Endothelial cell of umbilical vein (primary cell): ENCODE measurements at regions not wholly inside any gene's neighbourhood (a gene's known extent, or its start where the extent isn't known, plus 50 kb on each side); places are given as distances from the start of the nearest gene placed in this dataset.

Source experiments
- BruUV-seq: library from RNA; stranded (reverse); fragments of 400-500 nt; replicated peaks from 2 replicates; lab custom pipeline; 2021; lab: Mats Ljungman, UMichigan
- CTCF ChIA-PET: fragments of 300-600, 350-600 bp; sonication (Branson Sonifier 250); formaldehyde crosslinking; loops from one replicate; lab custom pipeline; 2021; ENCODE audit warnings: antibody characterized with exemption, inconsistent platforms; lab: Charles Lee
- POLR2A ChIA-PET: fragments of 300-600, 350-600 bp; sonication (Branson Sonifier 250); formaldehyde crosslinking; loops from one replicate; lab custom pipeline; 2021; ENCODE audit warnings: antibody characterized with exemption, inconsistent platforms; lab: Charles Lee
- DNase-seq: peaks from one replicate; pipeline ENCODE4 v3.0.0-alpha.2; 2011; ENCODE audit warnings: low read depth, low spot score
- FAIRE-seq: peaks from 2 replicates; lab custom pipeline; 2011; peaks lifted over from hg19 to GRCh38; lab: Jason Lieb, UNC
- H2AFZ ChIP-seq: 2 replicates; pipeline ENCODE4 v1.6.0; 2012; ENCODE audit warnings: low read depth, low read length, control low read depth, inconsistent platforms
- H3K27ac ChIP-seq: 2 replicates; pipeline ENCODE4 v1.5.1; 2011; ENCODE audit warnings: low read depth, mild to moderate bottlenecking, control low read depth, low read length, moderate library complexity; ENCODE audit not compliant: insufficient read depth
- H3K27me3 ChIP-seq, 2 experiments: 2 replicates each; pipeline versions ENCODE4 v1.6.0 to v1.6.1; 2011; ENCODE audit warnings: low read length in 2 of 2, mixed read lengths in 1 of 2; ENCODE audit not compliant: control insufficient read depth in 2 of 2, insufficient read depth in 2 of 2
- H3K36me3 ChIP-seq, 2 experiments: 2 replicates in 1 of 2; 3 replicates in 1 of 2; pipeline ENCODE4 v1.5.1; 2011; ENCODE audit warnings: low read length in 2 of 2, mild to moderate bottlenecking in 1 of 2, moderate library complexity in 1 of 2; ENCODE audit not compliant: control insufficient read depth in 2 of 2, insufficient read depth in 2 of 2; ENCODE audit errors: extremely low read depth in 1 of 2
- H3K4me1 ChIP-seq: 3 replicates; pipeline ENCODE4 v1.5.1; 2011; ENCODE audit warnings: mild to moderate bottlenecking, low read length; ENCODE audit not compliant: control insufficient read depth, insufficient read depth; ENCODE audit errors: extremely low read depth
- H3K4me2 ChIP-seq: 2 replicates; pipeline ENCODE4 v1.6.1; 2011; ENCODE audit warnings: low read length, control low read depth, mixed read lengths; ENCODE audit not compliant: insufficient read depth
- H3K4me3 ChIP-seq, 3 experiments: fragments of 200-600 bp in 1 of 3; sonication (generic), shearing (Covaris generic) in 1 of 3; replicated peaks in 1 of 3; 2 replicates each; pipeline ENCODE4 v1.5.1; 2011 to 2016; ENCODE audit warnings: control low read depth in 3 of 3, low read length in 3 of 3, mild to moderate bottlenecking in 2 of 3, inconsistent platforms in 1 of 3, low read depth in 1 of 3, moderate library complexity in 1 of 3; ENCODE audit not compliant: insufficient read depth in 1 of 3
- H3K79me2 ChIP-seq: 2 replicates; pipeline ENCODE4 v1.6.0; 2012; ENCODE audit warnings: low read length, inconsistent platforms; ENCODE audit not compliant: control insufficient read depth, insufficient read depth
- H3K9ac ChIP-seq: replicated peaks from 2 replicates; pipeline ENCODE3; 2011; ENCODE audit warnings: low read length, control low read depth; ENCODE audit not compliant: insufficient read depth; ENCODE audit errors: extremely low read depth
- H3K9me1 ChIP-seq: replicated peaks from 3 replicates; pipeline ENCODE4 v1.6.0; 2011; ENCODE audit warnings: mild to moderate bottlenecking, low read length; ENCODE audit not compliant: control insufficient read depth, insufficient read depth; ENCODE audit errors: extremely low read depth
- H3K9me3 ChIP-seq: replicated peaks from 2 replicates; pipeline ENCODE4 v1.5.1; 2012; ENCODE audit warnings: low read length, inconsistent platforms; ENCODE audit not compliant: control insufficient read depth, insufficient read depth
- H4K20me1 ChIP-seq: replicated peaks from 2 replicates; pipeline ENCODE3; 2011; ENCODE audit warnings: mild to moderate bottlenecking, low read length; ENCODE audit not compliant: control insufficient read depth, insufficient read depth; ENCODE audit errors: extremely low read depth
- CTCF ChIP-seq, 2 donors: IDR thresholded peaks; 1 replicate in 1 of 2; 2 replicates in 1 of 2; pipeline ENCODE4 v1.5.1; 2011; ENCODE audit warnings: low read length in 2 of 2, mild to moderate bottlenecking in 2 of 2, moderate library complexity in 2 of 2, control low read depth in 1 of 2, inconsistent platforms in 1 of 2, low read depth in 1 of 2; ENCODE audit not compliant: insufficient read depth in 1 of 2; ENCODE audit errors: extremely low read depth in 1 of 2
- EZH2 ChIP-seq: IDR thresholded peaks from 2 replicates; pipeline ENCODE4 v1.6.1; 2012; ENCODE audit warnings: borderline replicate concordance, low read depth, mild to moderate bottlenecking, moderate library complexity, low read length, inconsistent platforms; ENCODE audit not compliant: severe bottlenecking
- FOS ChIP-seq: IDR thresholded peaks from 2 replicates; pipeline ENCODE4 v1.6.1; 2011; ENCODE audit warnings: mild to moderate bottlenecking, low read length, moderate library complexity, borderline replicate concordance; ENCODE audit not compliant: insufficient read depth
- GATA2 ChIP-seq: IDR thresholded peaks from 2 replicates; pipeline ENCODE4 v1.7.0; 2011; ENCODE audit warnings: low read depth, mild to moderate bottlenecking, moderate library complexity, mixed read lengths, low read length; ENCODE audit not compliant: insufficient read length, insufficient read depth
- JUN ChIP-seq: IDR thresholded peaks from 2 replicates; pipeline ENCODE4 v1.6.1; 2011; ENCODE audit warnings: borderline replicate concordance, low read depth; ENCODE audit not compliant: insufficient read length, insufficient read depth
- MAX ChIP-seq: IDR thresholded peaks from 2 replicates; pipeline ENCODE4 v1.6.1; 2011; ENCODE audit not compliant: insufficient read depth, insufficient read length
- MYC ChIP-seq: IDR thresholded peaks from one replicate; pipeline ENCODE4 v1.6.1; 2011; ENCODE audit warnings: mild to moderate bottlenecking, low read depth, low read length
- POLR2A ChIP-seq: IDR thresholded peaks from 2 replicates; pipeline ENCODE4 v1.6.1; 2012; ENCODE audit warnings: low read depth, mild to moderate bottlenecking, control low read depth, low read length
- POLR2AphosphoS5 ChIP-seq: IDR thresholded peaks from 2 replicates; pipeline ENCODE4 v1.6.1; 2012; ENCODE audit warnings: low read depth, mild to moderate bottlenecking, control low read depth, low read length, moderate library complexity; ENCODE audit not compliant: insufficient read depth
- dilution Hi-C: fragments of 300-500 bp; cut with MboI; formaldehyde crosslinking; loops from one replicate; pipeline ENCODE4 v1.15.0; 2019; ENCODE audit warnings: low sequenced_read_pairs; ENCODE audit not compliant: extremely low pct_ligation_motif_present
- intact Hi-C: fragments of 100-400 bp; cut with micrococcal nuclease; formaldehyde crosslinking; loops from one replicate; pipeline ENCODE4 v1.10.0; 2022

- FAIRE-seq (no peak), DNase-seq (no peak)
- no peaks in the 10 kb centered on the region for H4K20me1 ChIP-seq
- no peaks in the 10 kb centered on the region for H3K27me3 ChIP-seq
- H3K9ac ChIP-seq: no peak overlapping the region
- H3K9me3 ChIP-seq: no peaks in the 10 kb centered on the region
- H3K9me1 ChIP-seq: no peaks in the 10 kb centered on the region
- H3K36me3 ChIP-seq: no peaks in the 10 kb centered on the region
- H3K4me3 ChIP-seq: no peak overlapping the region
- H3K27ac ChIP-seq: no peak overlapping the region
- H3K4me2 ChIP-seq: no peak overlapping the region
- ChIA-PET POLR2A (no interaction called here), CTCF (interaction anchor here (0.8 to 1.9 kb wide), 2 partner anchors 10 to 132 kb away, joined by 3 to 6 read pairs; no protein-coding TSS in a partner anchor)
- dilution Hi-C loops (no loop called here), intact Hi-C loops (no loop called here)
- H3K79me2 ChIP-seq: no peaks in the 10 kb centered on the region
- TF ChIP-seq FOS (no peak), POLR2AphosphoS5 (no peak), JUN (no peak), MAX (no peak), CTCF (IDR thresholded peaks at IDR 0.05; ENCODE audit: extremely low read depth in 1 of 2, insufficient read depth in 1 of 2, low read depth in 1 of 2, low read length in 2 of 2) (no peak), GATA2 (no peak), MYC (no peak), POLR2A (no peak), EZH2 (no peak)
- BruUV-seq: no TSS peak
- no peak overlapping the region for H2AFZ ChIP-seq
- H3K4me1 ChIP-seq: no peaks in the 10 kb centered on the region
Measured at GRCh38 chr12:91240386-91241095, 57.9 kb upstream of the DCN start.
